Osteocyte (in vitro differentiated cells): ENCODE measurements at regions not wholly inside any gene's neighbourhood (a gene's known extent, or its start where the extent isn't known, plus 50 kb on each side); places are given as distances from the start of the nearest gene placed in this dataset.

ENCODE experiments used
- DNase-seq: peaks from one replicate; pipeline ENCODE4 v3.0.0; 2021; ENCODE audit warnings: mixed read lengths; ENCODE audit not compliant: unreplicated experiment; ENCODE audit errors: extremely low spot score
- H3K27ac Mint-ChIP-seq: one replicate; pipeline ENCODE4 v1.8.0; 2021; ENCODE audit warnings: mild to moderate bottlenecking, mixed read lengths; ENCODE audit not compliant: unreplicated experiment
- H3K27me3 Mint-ChIP-seq: one replicate; pipeline ENCODE4 v1.8.0; 2021; ENCODE audit warnings: mixed read lengths; ENCODE audit not compliant: unreplicated experiment
- H3K36me3 Mint-ChIP-seq: one replicate; pipeline ENCODE4 v1.8.0; 2021; ENCODE audit warnings: mixed read lengths; ENCODE audit not compliant: unreplicated experiment
- H3K4me1 Mint-ChIP-seq: one replicate; pipeline ENCODE4 v1.8.0; 2021; ENCODE audit warnings: mixed read lengths; ENCODE audit not compliant: unreplicated experiment
- H3K4me3 Mint-ChIP-seq: one replicate; pipeline ENCODE4 v1.8.0; 2021; ENCODE audit warnings: mild to moderate bottlenecking, moderate library complexity, mixed read lengths; ENCODE audit not compliant: unreplicated experiment
- H3K9me3 Mint-ChIP-seq: one replicate; pipeline ENCODE4 v1.8.0; 2021; ENCODE audit warnings: mixed read lengths; ENCODE audit not compliant: unreplicated experiment
- TF ChIP-seq, protein P1 (sequence below): fragments of 200-600 bp; sonication (generic); IDR thresholded peaks from 2 replicates; pipeline ENCODE4 v1.5.0; 2021; ENCODE audit warnings: antibody characterized with exemption, mild to moderate bottlenecking, moderate library complexity

- H3K27ac Mint-ChIP-seq: no peak overlapping the region
- H3K4me3 Mint-ChIP-seq: no peak overlapping the region
- no peaks in the 10 kb centered on the region for H3K9me3 Mint-ChIP-seq
- no peaks in the 10 kb centered on the region for H3K4me1 Mint-ChIP-seq
- no peak for DNase-seq
- H3K27me3 Mint-ChIP-seq: no peaks in the 10 kb centered on the region
- H3K36me3 Mint-ChIP-seq: no peaks in the 10 kb centered on the region
- TF ChIP-seq, protein P1, sequence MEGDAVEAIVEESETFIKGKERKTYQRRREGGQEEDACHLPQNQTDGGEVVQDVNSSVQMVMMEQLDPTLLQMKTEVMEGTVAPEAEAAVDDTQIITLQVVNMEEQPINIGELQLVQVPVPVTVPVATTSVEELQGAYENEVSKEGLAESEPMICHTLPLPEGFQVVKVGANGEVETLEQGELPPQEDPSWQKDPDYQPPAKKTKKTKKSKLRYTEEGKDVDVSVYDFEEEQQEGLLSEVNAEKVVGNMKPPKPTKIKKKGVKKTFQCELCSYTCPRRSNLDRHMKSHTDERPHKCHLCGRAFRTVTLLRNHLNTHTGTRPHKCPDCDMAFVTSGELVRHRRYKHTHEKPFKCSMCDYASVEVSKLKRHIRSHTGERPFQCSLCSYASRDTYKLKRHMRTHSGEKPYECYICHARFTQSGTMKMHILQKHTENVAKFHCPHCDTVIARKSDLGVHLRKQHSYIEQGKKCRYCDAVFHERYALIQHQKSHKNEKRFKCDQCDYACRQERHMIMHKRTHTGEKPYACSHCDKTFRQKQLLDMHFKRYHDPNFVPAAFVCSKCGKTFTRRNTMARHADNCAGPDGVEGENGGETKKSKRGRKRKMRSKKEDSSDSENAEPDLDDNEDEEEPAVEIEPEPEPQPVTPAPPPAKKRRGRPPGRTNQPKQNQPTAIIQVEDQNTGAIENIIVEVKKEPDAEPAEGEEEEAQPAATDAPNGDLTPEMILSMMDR: no peak
Measured at GRCh38 chrX:118198577-118198976, 82.0 kb upstream of the KLHL13 start.

- H3K9me3 Mint-ChIP-seq: no peaks in the 10 kb centered on the region
- no peak overlapping the region for H3K4me3 Mint-ChIP-seq
- H3K4me1 Mint-ChIP-seq: no peaks in the 10 kb centered on the region
- H3K27ac Mint-ChIP-seq: no peak overlapping the region
- TF ChIP-seq, protein P1: no peak
- no peaks in the 10 kb centered on the region for H3K36me3 Mint-ChIP-seq
- DNase-seq: no peak
- no peaks in the 10 kb centered on the region for H3K27me3 Mint-ChIP-seq
Measured at GRCh38 chrX:118199997-118200396, 83.4 kb upstream of the KLHL13 start.

- Mint-ChIP-seq H3K4me1 (no peaks in the 10 kb centered on the region), H3K4me3 (no peak overlapping the region), H3K27ac (no peak overlapping the region), H3K27me3 (no peaks in the 10 kb centered on the region), H3K36me3 (no peaks in the 10 kb centered on the region), H3K9me3 (no peaks in the 10 kb centered on the region)
- TF ChIP-seq, protein P1: no peak
- DNase-seq: no peak
Measured at GRCh38 chrX:118205421-118206395, 89.1 kb upstream of the KLHL13 start.

DNA sequence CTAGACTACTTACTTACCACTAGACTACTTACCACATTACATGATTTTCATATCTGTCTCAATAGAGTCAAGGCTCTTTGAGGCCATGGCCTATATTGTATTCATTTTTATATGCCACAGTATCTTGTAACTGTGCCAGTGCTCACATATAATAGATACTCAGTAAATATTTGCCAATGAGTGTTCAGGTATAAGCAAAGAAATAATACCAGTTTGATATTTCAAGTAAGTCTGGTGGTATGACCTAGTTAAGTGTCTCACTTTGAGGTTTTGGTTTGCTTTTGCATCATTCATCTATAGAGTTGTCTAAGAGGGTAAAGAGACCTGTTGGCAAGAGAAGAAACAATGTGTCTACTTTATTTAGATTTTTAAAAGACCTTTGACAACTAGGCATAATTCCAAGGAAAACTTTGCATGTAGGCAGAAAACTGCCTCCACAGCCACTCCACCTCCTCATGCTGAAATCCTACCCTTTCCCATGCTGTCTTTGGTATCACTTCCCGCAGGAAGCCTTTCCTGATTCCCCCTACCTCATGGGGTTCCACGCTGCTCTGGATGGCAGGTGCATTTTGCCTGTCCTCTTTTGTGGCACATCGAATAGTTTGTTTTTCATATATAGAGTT lies 91.3 kb upstream of the KLHL13 start:
- Mint-ChIP-seq H3K4me1 (no peaks in the 10 kb centered on the region), H3K27me3 (no peaks in the 10 kb centered on the region)
- TF ChIP-seq, protein P1: no peak

GRCh38 chrX:118208481-118208880 lies 91.9 kb upstream of the KLHL13 start:
- H3K4me1 Mint-ChIP-seq: no peaks in the 10 kb centered on the region
- no peak for DNase-seq
- H3K27ac Mint-ChIP-seq: no peak overlapping the region
- no peaks in the 10 kb centered on the region for H3K36me3 Mint-ChIP-seq
- no peak overlapping the region for H3K4me3 Mint-ChIP-seq
- H3K9me3 Mint-ChIP-seq: no peaks in the 10 kb centered on the region
- H3K27me3 Mint-ChIP-seq: no peaks in the 10 kb centered on the region
- TF ChIP-seq, protein P1: no peak

More for the DNA sequence above, 91.3 kb upstream of the KLHL13 start:
- Mint-ChIP-seq H3K9me3 (no peaks in the 10 kb centered on the region), H3K4me3 (no peak overlapping the region), H3K27ac (no peak overlapping the region), H3K36me3 (no peaks in the 10 kb centered on the region)
- DNase-seq: no peak
